H9 (cell line): ENCODE measurements at regions not wholly inside any gene's neighbourhood (a gene's known extent, or its start where the extent isn't known, plus 50 kb on each side); places are given as distances from the start of the nearest gene placed in this dataset.

Experiments used
- DNase-seq: peaks from one replicate; pipeline ENCODE4 v3.0.0-alpha.2; 2017
- H2AFZ ChIP-seq: one replicate; pipeline ENCODE4 v1.6.1; 2013; ENCODE audit warnings: mild to moderate bottlenecking, low read length, control low read depth, moderate library complexity
- H2AK5ac ChIP-seq: 2 replicates; pipeline ENCODE4 v1.6.1; 2013; ENCODE audit warnings: low read length, control low read depth, mixed read lengths; ENCODE audit not compliant: insufficient read length
- H2BK120ac ChIP-seq: one replicate; pipeline ENCODE4 v1.6.1; 2013; ENCODE audit warnings: low read depth, mild to moderate bottlenecking, low read length, control low read depth, inconsistent platforms; ENCODE audit not compliant: poor library complexity, severe bottlenecking
- H2BK12ac ChIP-seq: 2 replicates; pipeline ENCODE4 v1.6.1; 2013; ENCODE audit warnings: low read length, control low read depth, mixed read lengths, low read depth; ENCODE audit not compliant: insufficient read length
- H2BK15ac ChIP-seq: 2 replicates; pipeline ENCODE4 v1.6.1; 2013; ENCODE audit warnings: low read depth, low read length, control low read depth
- H2BK20ac ChIP-seq: one replicate; pipeline ENCODE4 v1.6.1; 2013; ENCODE audit warnings: low read depth, mild to moderate bottlenecking, low read length, control low read depth, inconsistent platforms; ENCODE audit not compliant: poor library complexity, severe bottlenecking
- H2BK5ac ChIP-seq: 2 replicates; pipeline ENCODE4 v1.6.1; 2013; ENCODE audit warnings: low read length, control low read depth, mixed read lengths; ENCODE audit not compliant: insufficient read length
- H3K14ac ChIP-seq: 2 replicates; pipeline ENCODE4 v1.6.1; 2013; ENCODE audit warnings: low read length, control low read depth; ENCODE audit not compliant: insufficient read depth
- H3K18ac ChIP-seq: 2 replicates; pipeline ENCODE4 v1.6.1; 2013; ENCODE audit warnings: low read depth, mild to moderate bottlenecking, mixed read lengths, low read length, control low read depth; ENCODE audit not compliant: insufficient read length
- H3K23ac ChIP-seq: 2 replicates; pipeline ENCODE4 v1.6.1; 2013; ENCODE audit warnings: low read length, control low read depth, mixed read lengths, low read depth; ENCODE audit not compliant: insufficient read length
- H3K23me2 ChIP-seq: 2 replicates; pipeline ENCODE4 v1.6.1; 2013; ENCODE audit warnings: low read depth, mild to moderate bottlenecking, mixed read lengths, low read length, control low read depth; ENCODE audit not compliant: insufficient read length, poor library complexity, severe bottlenecking
- H3K27ac ChIP-seq: 2 replicates; pipeline ENCODE4 v1.5.1; 2013; ENCODE audit warnings: low read length, control low read depth, mixed read lengths, low read depth; ENCODE audit not compliant: insufficient read length
- H3K27me3 ChIP-seq: 2 replicates; pipeline ENCODE4 v1.6.1; 2013; ENCODE audit warnings: low read length, control low read depth, inconsistent platforms; ENCODE audit not compliant: insufficient read depth
- H3K4ac ChIP-seq: 2 replicates; pipeline ENCODE4 v1.6.1; 2013; ENCODE audit warnings: low read depth, mild to moderate bottlenecking, control low read depth, inconsistent platforms, low read length, moderate library complexity
- H3K4me1 ChIP-seq: 2 replicates; pipeline ENCODE4 v1.6.1; 2013; ENCODE audit warnings: low read length, control low read depth, inconsistent platforms; ENCODE audit not compliant: insufficient read depth
- H3K4me2 ChIP-seq: 2 replicates; pipeline ENCODE4 v1.6.1; 2013; ENCODE audit warnings: low read length, control low read depth, mixed read lengths; ENCODE audit not compliant: insufficient read length, insufficient read depth
- H3K56ac ChIP-seq: 2 replicates; pipeline ENCODE4 v1.6.1; 2013; ENCODE audit warnings: low read depth, mild to moderate bottlenecking, mixed read lengths, low read length, control low read depth; ENCODE audit not compliant: insufficient read length
- H3K79me1 ChIP-seq: 2 replicates; pipeline ENCODE4 v1.6.1; 2013; ENCODE audit warnings: low read depth, mild to moderate bottlenecking, moderate library complexity, low read length, control low read depth, inconsistent platforms; ENCODE audit not compliant: insufficient read depth, poor library complexity, severe bottlenecking
- H3K79me2 ChIP-seq: 2 replicates; pipeline ENCODE4 v1.6.1; 2013; ENCODE audit warnings: low read length, control low read depth, inconsistent platforms; ENCODE audit not compliant: insufficient read depth
- H3K9ac ChIP-seq: 2 replicates; pipeline ENCODE4 v1.6.1; 2013; ENCODE audit warnings: low read length, control low read depth, mixed read lengths; ENCODE audit not compliant: insufficient read length; ENCODE audit errors: extremely low read depth
- H3K9me3 ChIP-seq: one replicate; pipeline ENCODE4 v1.6.1; 2013; ENCODE audit warnings: low read depth, low read length, inconsistent platforms; ENCODE audit not compliant: control insufficient read depth
- H3T11ph ChIP-seq: one replicate; pipeline ENCODE4 v1.6.1; 2013; ENCODE audit warnings: mild to moderate bottlenecking, low read length, control low read depth, inconsistent platforms
- H4K20me1 ChIP-seq: one replicate; pipeline ENCODE4 v1.6.1; 2013; ENCODE audit not compliant: control insufficient read depth, insufficient read length, insufficient read depth
- H4K5ac ChIP-seq: 2 replicates; pipeline ENCODE4 v1.6.1; 2013; ENCODE audit warnings: low read depth, mild to moderate bottlenecking, mixed read lengths, low read length, control low read depth; ENCODE audit not compliant: insufficient read length
- H4K8ac ChIP-seq: replicated peaks from 2 replicates; pipeline ENCODE4 v1.6.1; 2013; ENCODE audit warnings: low read length, control low read depth, mixed read lengths, low read depth; ENCODE audit not compliant: insufficient read length
- H4K91ac ChIP-seq: 2 replicates; pipeline ENCODE4 v1.6.1; 2013; ENCODE audit warnings: low read depth, mild to moderate bottlenecking, moderate library complexity, mixed read lengths, low read length, control low read depth; ENCODE audit not compliant: insufficient read length
- H3K27ac Mint-ChIP-seq, 3 experiments: 2 replicates in 2 of 3; 3 replicates in 1 of 3; pipeline ENCODE4 v1.8.0; 2020 to 2021; ENCODE audit warnings: mixed read lengths in 3 of 3, mild to moderate bottlenecking in 1 of 3, moderate library complexity in 1 of 3
- H3K27me3 Mint-ChIP-seq: 2 replicates; pipeline ENCODE4 v1.8.0; 2021; ENCODE audit warnings: low read depth, mild to moderate bottlenecking, moderate library complexity, mixed read lengths
- H3K36me3 Mint-ChIP-seq, 3 experiments: 2 replicates in 2 of 3; 3 replicates in 1 of 3; pipeline ENCODE4 v1.8.0; 2020 to 2021; ENCODE audit warnings: low read depth in 3 of 3, mixed read lengths in 3 of 3; ENCODE audit not compliant: insufficient read depth in 1 of 3
- H3K4me1 Mint-ChIP-seq, 2 experiments: 2 replicates each; pipeline ENCODE4 v1.8.0; 2020; ENCODE audit warnings: mixed read lengths in 2 of 2
- H3K4me3 Mint-ChIP-seq, 2 experiments: 2 replicates in 1 of 2; 3 replicates in 1 of 2; pipeline ENCODE4 v1.8.0; 2020 to 2021; ENCODE audit warnings: mild to moderate bottlenecking in 2 of 2, mixed read lengths in 2 of 2, moderate library complexity in 1 of 2
- H3K9me3 Mint-ChIP-seq, 2 experiments: 2 replicates in 1 of 2; 3 replicates in 1 of 2; pipeline ENCODE4 v1.8.0; 2020; ENCODE audit warnings: mild to moderate bottlenecking in 2 of 2, mixed read lengths in 2 of 2, moderate library complexity in 1 of 2
- WGBS: extraction: QIAGEN DNeasy Blood & Tissue Kit; methylation state at CpG from one replicate; pipeline ENCODE4 v1.1.7; 2013; ENCODE audit warnings: missing lambda C conversion rate, low lambda C conversion rate, mixed read lengths; ENCODE audit not compliant: insufficient read length; ENCODE audit errors: extremely low coverage; 5-methylcytosine and 5-hydroxymethylcytosine counted together
- TF ChIP-seq, protein P1 (sequence below): fragments of 200-600 bp; sonication (generic); conservative IDR thresholded peaks from 3 replicates; pipeline ENCODE4 v1.8.0; 2021; ENCODE audit warnings: antibody characterized with exemption, mild to moderate bottlenecking

DNA sequence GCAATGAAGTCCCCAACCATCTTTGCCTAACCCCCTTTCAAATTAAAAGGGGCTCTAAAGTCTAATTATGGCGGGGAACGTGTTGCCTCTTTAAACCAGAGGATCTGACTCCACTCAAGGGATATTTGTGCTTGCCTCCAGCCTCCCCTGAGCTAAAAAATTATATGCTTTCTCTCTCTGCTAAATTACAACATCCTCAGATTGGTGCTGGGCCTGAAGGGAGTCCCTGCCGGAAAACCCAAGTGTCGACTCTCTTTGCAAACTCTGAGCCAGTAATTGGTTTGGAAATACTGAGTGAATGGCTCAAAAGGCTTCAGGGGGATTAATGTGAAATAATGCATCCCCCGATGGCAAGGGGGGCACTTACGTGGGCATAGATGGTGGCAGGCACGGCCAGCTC lies 208.5 kb upstream of the TNRC6C start:
- peaks cover 0 to 9% (median 0%) of the 10 kb centered on the region in 3 experiments; a peak in 2 of 7 replicates for H3K36me3 Mint-ChIP-seq
- peak overlapping the region in 1 of 3 experiments; percentile 56; a peak in 2 of 7 replicates for H3K27ac Mint-ChIP-seq
- no peak overlapping the region for H2BK20ac ChIP-seq
- no peaks in the 10 kb centered on the region for H4K20me1 ChIP-seq
- H3K4me3 Mint-ChIP-seq, result no peak overlapping the region
- no peak overlapping the region for H3K27ac ChIP-seq
- no peak overlapping the region for H3T11ph ChIP-seq
- H4K91ac ChIP-seq, result no peak overlapping the region
- no peak overlapping the region for H3K9ac ChIP-seq
- no peak overlapping the region for H3K4me2 ChIP-seq
- H4K5ac ChIP-seq, result no peak overlapping the region
- H3K4me1 Mint-ChIP-seq, result peaks cover 28 to 44% of the 10 kb centered on the region in 2 experiments
- no peaks in the 10 kb centered on the region for H3K9me3 ChIP-seq
- no peaks in the 10 kb centered on the region for H3K23me2 ChIP-seq
- no peak overlapping the region for H2BK12ac ChIP-seq
- H3K27me3 ChIP-seq, result no peaks in the 10 kb centered on the region
- no peaks in the 10 kb centered on the region for H3K79me1 ChIP-seq
- no peak overlapping the region for H3K14ac ChIP-seq
- H3K27me3 Mint-ChIP-seq, result peaks cover 33% of the 10 kb centered on the region
- H2BK15ac ChIP-seq, result no peak overlapping the region
- H3K18ac ChIP-seq, result no peak overlapping the region
- TF ChIP-seq, protein P1, sequence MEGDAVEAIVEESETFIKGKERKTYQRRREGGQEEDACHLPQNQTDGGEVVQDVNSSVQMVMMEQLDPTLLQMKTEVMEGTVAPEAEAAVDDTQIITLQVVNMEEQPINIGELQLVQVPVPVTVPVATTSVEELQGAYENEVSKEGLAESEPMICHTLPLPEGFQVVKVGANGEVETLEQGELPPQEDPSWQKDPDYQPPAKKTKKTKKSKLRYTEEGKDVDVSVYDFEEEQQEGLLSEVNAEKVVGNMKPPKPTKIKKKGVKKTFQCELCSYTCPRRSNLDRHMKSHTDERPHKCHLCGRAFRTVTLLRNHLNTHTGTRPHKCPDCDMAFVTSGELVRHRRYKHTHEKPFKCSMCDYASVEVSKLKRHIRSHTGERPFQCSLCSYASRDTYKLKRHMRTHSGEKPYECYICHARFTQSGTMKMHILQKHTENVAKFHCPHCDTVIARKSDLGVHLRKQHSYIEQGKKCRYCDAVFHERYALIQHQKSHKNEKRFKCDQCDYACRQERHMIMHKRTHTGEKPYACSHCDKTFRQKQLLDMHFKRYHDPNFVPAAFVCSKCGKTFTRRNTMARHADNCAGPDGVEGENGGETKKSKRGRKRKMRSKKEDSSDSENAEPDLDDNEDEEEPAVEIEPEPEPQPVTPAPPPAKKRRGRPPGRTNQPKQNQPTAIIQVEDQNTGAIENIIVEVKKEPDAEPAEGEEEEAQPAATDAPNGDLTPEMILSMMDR, result no peak
- no peak for DNase-seq
- H3K23ac ChIP-seq, result no peak overlapping the region
- no peak overlapping the region for H2AFZ ChIP-seq
- H2AK5ac ChIP-seq, result no peak overlapping the region
- H3K56ac ChIP-seq, result no peak overlapping the region
- no peaks in the 10 kb centered on the region for H3K79me2 ChIP-seq
- peaks cover 2% of the 10 kb centered on the region; the same call in 1 of the 2 replicates for H3K4me1 ChIP-seq
- no peak overlapping the region for H4K8ac ChIP-seq
- no peak overlapping the region for H2BK120ac ChIP-seq
- H2BK5ac ChIP-seq, result no peak overlapping the region
- no CpG with 5 or more reads among the region's 7 CpGs for WGBS
- H3K9me3 Mint-ChIP-seq, result peaks cover 5 to 9% of the 10 kb centered on the region in 2 experiments
- no peak overlapping the region for H3K4ac ChIP-seq
